ENCODE measurements at regions not wholly inside any gene's neighbourhood (a gene's known extent, or its start where the extent isn't known, plus 50 kb on each side); places are given as distances from the start of the nearest gene placed in this dataset.

- no peak for DNase-seq
- no peaks in the 10 kb centered on the region for H3K4me1 ChIP-seq (ENCODE audit: control insufficient read depth, low read depth, low read length)
- no peak overlapping the region for H3K23ac ChIP-seq (ENCODE audit: low read length)
- H4K8ac ChIP-seq (ENCODE audit: low read depth, low read length) = no peak overlapping the region
- H2BK120ac ChIP-seq (ENCODE audit: low read depth, low read length) = no peak overlapping the region
- H3K4me3 ChIP-seq (ENCODE audit: low read length) = no peak overlapping the region
- H4K5ac ChIP-seq (ENCODE audit: low read length) = no peak overlapping the region
- H3K4me2 ChIP-seq (ENCODE audit: low read length) = no peak overlapping the region
- no peaks in the 10 kb centered on the region for H3K79me1 ChIP-seq (ENCODE audit: low read length)
- no CpG with 5 or more reads among the region's 2 CpGs for WGBS (ENCODE audit: extremely low coverage, insufficient coverage, low lambda C conversion rate)
- no peak overlapping the region for H3K18ac ChIP-seq (ENCODE audit: low read length)
- no peaks in the 10 kb centered on the region for H3K27me3 ChIP-seq (ENCODE audit: insufficient read depth, low read length, poor library complexity)
- no peak overlapping the region for H3K9ac ChIP-seq (ENCODE audit: low read length)
- H2AK5ac ChIP-seq (ENCODE audit: low read length) = no peak overlapping the region
- no peak overlapping the region for H2BK15ac ChIP-seq (replicated peaks; ENCODE audit: low read depth)
- H3K4ac ChIP-seq (ENCODE audit: low read depth, low read length) = no peak overlapping the region
- no peaks in the 10 kb centered on the region for H3K79me2 ChIP-seq (ENCODE audit: control insufficient read depth, insufficient read depth, low read length)
- H3K56ac ChIP-seq (ENCODE audit: low read length) = no peak overlapping the region
- H2BK5ac ChIP-seq (ENCODE audit: low read length) = no peak overlapping the region
- no peak overlapping the region for H3K27ac ChIP-seq (ENCODE audit: low read depth, low read length)
- no peaks in the 10 kb centered on the region for H3K36me3 ChIP-seq (ENCODE audit: control insufficient read depth, insufficient read depth, low read length)
Observed at GRCh38 chr18:50458796-50459195, 84.0 kb downstream of the SKA1 start.

GRCh38 chr18:50460062-50460461 lies 85.2 kb downstream of the SKA1 start:
- no peak overlapping the region for H3K4me2 ChIP-seq (ENCODE audit: low read length)
- H3K27me3 ChIP-seq (ENCODE audit: insufficient read depth, low read length, poor library complexity) = no peaks in the 10 kb centered on the region
- WGBS (ENCODE audit: extremely low coverage, insufficient coverage, low lambda C conversion rate) = no CpG with 5 or more reads among the region's 3 CpGs
- no peak overlapping the region for H2BK5ac ChIP-seq (ENCODE audit: low read length)
- no peak overlapping the region for H4K5ac ChIP-seq (ENCODE audit: low read length)
- no peak overlapping the region for H2BK15ac ChIP-seq (replicated peaks; ENCODE audit: low read depth)
- no peaks in the 10 kb centered on the region for H3K79me2 ChIP-seq (ENCODE audit: control insufficient read depth, insufficient read depth, low read length)
- no peaks in the 10 kb centered on the region for H3K79me1 ChIP-seq (ENCODE audit: low read length)
- no peak overlapping the region for H2BK120ac ChIP-seq (ENCODE audit: low read depth, low read length)
- no peak overlapping the region for H3K4ac ChIP-seq (ENCODE audit: low read depth, low read length)
- H3K36me3 ChIP-seq (ENCODE audit: control insufficient read depth, insufficient read depth, low read length) = no peaks in the 10 kb centered on the region
- H3K27ac ChIP-seq (ENCODE audit: low read depth, low read length) = no peak overlapping the region
- H3K56ac ChIP-seq (ENCODE audit: low read length) = no peak overlapping the region
- no peak overlapping the region for H2AK5ac ChIP-seq (ENCODE audit: low read length)
- no peak overlapping the region for H3K23ac ChIP-seq (ENCODE audit: low read length)
- no peaks in the 10 kb centered on the region for H3K4me1 ChIP-seq (ENCODE audit: control insufficient read depth, low read depth, low read length)
- H4K8ac ChIP-seq (ENCODE audit: low read depth, low read length) = no peak overlapping the region
- no peak overlapping the region for H3K9ac ChIP-seq (ENCODE audit: low read length)
- DNase-seq = no peak
- no peak overlapping the region for H3K4me3 ChIP-seq (ENCODE audit: low read length)
- H3K18ac ChIP-seq (ENCODE audit: low read length) = no peak overlapping the region

GRCh38 chr18:50460716-50461115 lies 85.9 kb downstream of the SKA1 start:
- H3K27me3 ChIP-seq (ENCODE audit: insufficient read depth, low read length, poor library complexity) = no peaks in the 10 kb centered on the region
- H4K8ac ChIP-seq (ENCODE audit: low read depth, low read length) = no peak overlapping the region
- H3K9ac ChIP-seq (ENCODE audit: low read length) = no peak overlapping the region
- no peak overlapping the region for H2BK5ac ChIP-seq (ENCODE audit: low read length)
- no peak overlapping the region for H3K27ac ChIP-seq (ENCODE audit: low read depth, low read length)
- no peak overlapping the region for H2AK5ac ChIP-seq (ENCODE audit: low read length)
- no peak overlapping the region for H3K56ac ChIP-seq (ENCODE audit: low read length)
- H3K79me2 ChIP-seq (ENCODE audit: control insufficient read depth, insufficient read depth, low read length) = no peaks in the 10 kb centered on the region
- H3K4me3 ChIP-seq (ENCODE audit: low read length) = no peak overlapping the region
- no peak overlapping the region for H2BK120ac ChIP-seq (ENCODE audit: low read depth, low read length)
- WGBS (ENCODE audit: extremely low coverage, insufficient coverage, low lambda C conversion rate) = no CpG with 5 or more reads among the region's 3 CpGs
- H3K4me2 ChIP-seq (ENCODE audit: low read length) = no peak overlapping the region
- H3K23ac ChIP-seq (ENCODE audit: low read length) = no peak overlapping the region
- H3K79me1 ChIP-seq (ENCODE audit: low read length) = no peaks in the 10 kb centered on the region
- no peak for DNase-seq
- H3K36me3 ChIP-seq (ENCODE audit: control insufficient read depth, insufficient read depth, low read length) = no peaks in the 10 kb centered on the region
- H3K4me1 ChIP-seq (ENCODE audit: control insufficient read depth, low read depth, low read length) = no peaks in the 10 kb centered on the region
- no peak overlapping the region for H3K4ac ChIP-seq (ENCODE audit: low read depth, low read length)
- no peak overlapping the region for H3K18ac ChIP-seq (ENCODE audit: low read length)
- H2BK15ac ChIP-seq (replicated peaks; ENCODE audit: low read depth) = no peak overlapping the region
- no peak overlapping the region for H4K5ac ChIP-seq (ENCODE audit: low read length)

GRCh38 chr18:50461251-50461650 lies 86.4 kb downstream of the SKA1 start:
- H3K4me2 ChIP-seq (ENCODE audit: low read length) = no peak overlapping the region

GRCh38 chr18:50465211-50466153 lies 90.6 kb downstream of the SKA1 start:
- H2BK5ac ChIP-seq (ENCODE audit: low read length) = no peak overlapping the region
- no peak overlapping the region for H3K56ac ChIP-seq (ENCODE audit: low read length)
- H2AK5ac ChIP-seq (ENCODE audit: low read length) = no peak overlapping the region
- no peak overlapping the region for H3K18ac ChIP-seq (ENCODE audit: low read length)
- H3K4me2 ChIP-seq (ENCODE audit: low read length) = no peak overlapping the region
- H3K27me3 ChIP-seq (ENCODE audit: insufficient read depth, low read length, poor library complexity) = no peaks in the 10 kb centered on the region
- H3K4me1 ChIP-seq (ENCODE audit: control insufficient read depth, low read depth, low read length) = no peaks in the 10 kb centered on the region
- H3K79me1 ChIP-seq (ENCODE audit: low read length) = no peaks in the 10 kb centered on the region
- WGBS (ENCODE audit: extremely low coverage, insufficient coverage, low lambda C conversion rate) = no CpG with 5 or more reads among the region's 7 CpGs
- H2BK120ac ChIP-seq (ENCODE audit: low read depth, low read length) = no peak overlapping the region
- no peak overlapping the region for H3K23ac ChIP-seq (ENCODE audit: low read length)
- H3K27ac ChIP-seq (ENCODE audit: low read depth, low read length) = no peak overlapping the region
- H3K36me3 ChIP-seq (ENCODE audit: control insufficient read depth, insufficient read depth, low read length) = no peaks in the 10 kb centered on the region
- H3K9ac ChIP-seq (ENCODE audit: low read length) = no peak overlapping the region
- DNase-seq = no peak
- H3K4ac ChIP-seq (ENCODE audit: low read depth, low read length) = no peak overlapping the region
- H4K5ac ChIP-seq (ENCODE audit: low read length) = no peak overlapping the region
- no peak overlapping the region for H4K8ac ChIP-seq (ENCODE audit: low read depth, low read length)
- no peak overlapping the region for H3K4me3 ChIP-seq (ENCODE audit: low read length)
- H3K79me2 ChIP-seq (ENCODE audit: control insufficient read depth, insufficient read depth, low read length) = no peaks in the 10 kb centered on the region
- H2BK15ac ChIP-seq (replicated peaks; ENCODE audit: low read depth) = no peak overlapping the region

More at GRCh38 chr18:50461251-50461650, 86.4 kb downstream of the SKA1 start:
- DNase-seq = no peak
- Histone ChIP-seq H2BK15ac (replicated peaks; ENCODE audit: low read depth) (no peak overlapping the region), H3K4ac (ENCODE audit: low read depth, low read length) (no peak overlapping the region), H3K4me1 (ENCODE audit: control insufficient read depth, low read depth, low read length) (no peaks in the 10 kb centered on the region), H3K56ac (ENCODE audit: low read length) (no peak overlapping the region), H3K9ac (ENCODE audit: low read length) (no peak overlapping the region), H3K27ac (ENCODE audit: low read depth, low read length) (no peak overlapping the region), H2AK5ac (ENCODE audit: low read length) (no peak overlapping the region), H3K27me3 (ENCODE audit: insufficient read depth, low read length, poor library complexity) (no peaks in the 10 kb centered on the region), H4K8ac (ENCODE audit: low read depth, low read length) (no peak overlapping the region), H2BK120ac (ENCODE audit: low read depth, low read length) (no peak overlapping the region), H3K79me1 (ENCODE audit: low read length) (no peaks in the 10 kb centered on the region), H3K4me3 (ENCODE audit: low read length) (no peak overlapping the region), H3K36me3 (ENCODE audit: control insufficient read depth, insufficient read depth, low read length) (no peaks in the 10 kb centered on the region), H3K18ac (ENCODE audit: low read length) (no peak overlapping the region), H3K23ac (ENCODE audit: low read length) (no peak overlapping the region), H2BK5ac (ENCODE audit: low read length) (no peak overlapping the region), H4K5ac (ENCODE audit: low read length) (no peak overlapping the region), H3K79me2 (ENCODE audit: control insufficient read depth, insufficient read depth, low read length) (no peaks in the 10 kb centered on the region)

- Histone ChIP-seq H3K23ac (ENCODE audit: low read length) (no peak overlapping the region), H3K56ac (ENCODE audit: low read length) (no peak overlapping the region), H3K27ac (ENCODE audit: low read depth, low read length) (no peak overlapping the region), H3K4ac (ENCODE audit: low read depth, low read length) (no peak overlapping the region), H3K4me2 (ENCODE audit: low read length) (no peak overlapping the region), H2AK5ac (ENCODE audit: low read length) (no peak overlapping the region), H4K8ac (ENCODE audit: low read depth, low read length) (no peak overlapping the region), H2BK15ac (replicated peaks; ENCODE audit: low read depth) (no peak overlapping the region), H3K4me3 (ENCODE audit: low read length) (no peak overlapping the region), H3K18ac (ENCODE audit: low read length) (no peak overlapping the region), H3K27me3 (ENCODE audit: insufficient read depth, low read length, poor library complexity) (no peaks in the 10 kb centered on the region), H3K79me2 (ENCODE audit: control insufficient read depth, insufficient read depth, low read length) (no peaks in the 10 kb centered on the region), H3K36me3 (ENCODE audit: control insufficient read depth, insufficient read depth, low read length) (no peaks in the 10 kb centered on the region), H2BK120ac (ENCODE audit: low read depth, low read length) (no peak overlapping the region), H3K4me1 (ENCODE audit: control insufficient read depth, low read depth, low read length) (no peaks in the 10 kb centered on the region), H3K79me1 (ENCODE audit: low read length) (no peaks in the 10 kb centered on the region), H2BK5ac (ENCODE audit: low read length) (no peak overlapping the region), H3K9ac (ENCODE audit: low read length) (no peak overlapping the region), H4K5ac (ENCODE audit: low read length) (no peak overlapping the region)
- DNase-seq = peak; percentile 15
Observed at GRCh38 chr18:50466634-50467033, 91.8 kb downstream of the SKA1 start.

Data from mesendoderm (in vitro differentiated cells).